Transverse colon (tissue), 4 donors: ENCODE measurements at regions not wholly inside any gene's neighbourhood (a gene's known extent, or its start where the extent isn't known, plus 50 kb on each side); places are given as distances from the start of the nearest gene placed in this dataset.

Experiments used
- CTCF ChIP-seq, 5 experiments: fragments of 200-600 bp in 3 of 5; fragments of 450-650 bp in 2 of 5; sonication (generic) in 3 of 5; IDR thresholded peaks; 1 replicate in 2 of 5; 2 replicates in 3 of 5; pipeline ENCODE4 v1.5.1; 2016 to 2017; ENCODE audit warnings: antibody characterized with exemption in 5 of 5, inconsistent platforms in 3 of 5, mild to moderate bottlenecking in 2 of 5, moderate library complexity in 1 of 5
- POLR2A ChIP-seq: fragments of 450-650 bp; IDR thresholded peaks from one replicate; pipeline ENCODE4 v1.6.1; 2016; ENCODE audit warnings: antibody characterized with exemption, mild to moderate bottlenecking, moderate library complexity
- POLR2AphosphoS5 ChIP-seq, 3 donors: sonication (generic); formaldehyde crosslinking; IDR thresholded peaks; one replicate each; pipeline ENCODE4 v1.6.1; 2016; ENCODE audit warnings: antibody characterized with exemption in 3 of 3

- TF ChIP-seq CTCF (IDR thresholded peaks at IDR 0.05): no peak
- no peak for TF ChIP-seq POLR2A
- no peak for TF ChIP-seq POLR2AphosphoS5 (IDR thresholded peaks at IDR 0.05)
These were observed 260.5 kb downstream of the GPAM start for GRCh38 chr10:111923032-111923431.
